HEK293 (cell line): ENCODE measurements at regions not wholly inside any gene's neighbourhood (a gene's known extent, or its start where the extent isn't known, plus 50 kb on each side); places are given as distances from the start of the nearest gene placed in this dataset.

Source experiments
- CTCF ChIA-PET: fragments of 350-600 bp; formaldehyde crosslinking; extraction: SDS; loops from one replicate; lab custom pipeline; 2021; ENCODE audit warnings: antibody characterized with exemption; lab: Yijun Ruan, JAX
- POLR2A ChIA-PET: fragments of 300-600 bp; formaldehyde crosslinking; extraction: SDS; loops from one replicate; lab custom pipeline; 2020; ENCODE audit warnings: antibody characterized with exemption, inconsistent platforms; lab: Yijun Ruan, JAX
- H3K27ac ChIP-seq: fragments of 200-500 bp; sonication (Bioruptor generic); 2 replicates; pipeline ENCODE4 v1.5.1; 2014; ENCODE audit warnings: low read depth, low read length, control low read depth, inconsistent platforms; ENCODE audit errors: extremely low read depth
- H3K36me3 ChIP-seq, 2 experiments: fragments of 200-500 bp in 1 of 2; sonication (Bioruptor generic) in 1 of 2; 1 replicate in 1 of 2; 2 replicates in 1 of 2; pipeline ENCODE4 v1.5.1; 2014 to 2017; ENCODE audit warnings: inconsistent platforms in 2 of 2, low read length in 2 of 2; ENCODE audit not compliant: control insufficient read depth in 2 of 2, insufficient read depth in 1 of 2
- H3K4me1 ChIP-seq: fragments of 200-500 bp; sonication (Bioruptor generic); 2 replicates; pipeline ENCODE4 v1.5.1; 2014; ENCODE audit warnings: mild to moderate bottlenecking, low read length, inconsistent platforms; ENCODE audit not compliant: control insufficient read depth, insufficient read depth
- H3K4me3 ChIP-seq: 2 replicates; pipeline ENCODE4 v1.5.1; 2011; ENCODE audit warnings: low read depth, mild to moderate bottlenecking, control low read depth, low read length, moderate library complexity
- H3K9me3 ChIP-seq: fragments of 200-500 bp; sonication (Bioruptor generic); 2 replicates; pipeline ENCODE4 v1.5.1; 2014; ENCODE audit warnings: low read depth, low read length, inconsistent platforms; ENCODE audit not compliant: control insufficient read depth, insufficient read depth
- ELK4 ChIP-seq: IDR thresholded peaks from 2 replicates; pipeline ENCODE4 v1.6.1; 2011; ENCODE audit warnings: mild to moderate bottlenecking, low read depth, low read length, borderline replicate concordance
- HOXC10 ChIP-seq: sonication (generic); formaldehyde crosslinking; IDR thresholded peaks from 2 replicates; pipeline ENCODE4 v1.8.1; 2023; ENCODE audit warnings: mild to moderate bottlenecking, missing genetic modification reagents
- KLF10 ChIP-seq: fragments of 450-650 bp; IDR thresholded peaks from 2 replicates; pipeline ENCODE4 v1.5.1; 2018; ENCODE audit warnings: missing biosample characterization, mild to moderate bottlenecking, missing genetic modification characterization
- KLF8 ChIP-seq: fragments of 450-650 bp; formaldehyde crosslinking; IDR thresholded peaks from 2 replicates; pipeline ENCODE4 v1.5.1; 2016; ENCODE audit warnings: missing biosample characterization, missing genetic modification characterization
- KLF9 ChIP-seq: fragments of 450-650 bp; formaldehyde crosslinking; IDR thresholded peaks from 2 replicates; pipeline ENCODE4 v1.5.1; 2016; ENCODE audit warnings: missing biosample characterization, missing genetic modification characterization, low read depth
- MZF1 ChIP-seq: fragments of 450-650 bp; formaldehyde crosslinking; IDR thresholded peaks from 2 replicates; pipeline ENCODE4 v1.5.1; 2017; ENCODE audit warnings: missing biosample characterization, missing genetic modification characterization, borderline replicate concordance
- OSR2 ChIP-seq: fragments of 450-650 bp; formaldehyde crosslinking; IDR thresholded peaks from 2 replicates; pipeline ENCODE4 v1.5.1; 2016; ENCODE audit warnings: missing biosample characterization, missing genetic modification characterization
- WT1 ChIP-seq: fragments of 450-650 bp; formaldehyde crosslinking; IDR thresholded peaks from 2 replicates; pipeline ENCODE4 v1.5.1; 2016; ENCODE audit warnings: missing biosample characterization, missing genetic modification characterization
- ZBTB20 ChIP-seq: fragments of 450-650 bp; formaldehyde crosslinking; IDR thresholded peaks from 2 replicates; pipeline ENCODE4 v1.5.1; 2016; ENCODE audit warnings: missing biosample characterization, missing genetic modification characterization
- ZFP41 ChIP-seq: fragments of 450-650 bp; formaldehyde crosslinking; IDR thresholded peaks from 2 replicates; pipeline ENCODE4 v1.5.1; 2016; ENCODE audit warnings: missing biosample characterization, missing genetic modification characterization, borderline replicate concordance
- ZNF10 ChIP-seq: fragments of 450-650 bp; formaldehyde crosslinking; IDR thresholded peaks from 2 replicates; pipeline ENCODE4 v1.5.1; 2017; ENCODE audit warnings: missing biosample characterization, missing genetic modification characterization
- ZNF18 ChIP-seq: fragments of 450-650 bp; formaldehyde crosslinking; IDR thresholded peaks from 2 replicates; pipeline ENCODE4 v1.5.1; 2016; ENCODE audit warnings: missing biosample characterization, missing genetic modification characterization
- ZNF26 ChIP-seq: fragments of 450-650 bp; formaldehyde crosslinking; IDR thresholded peaks from 2 replicates; pipeline ENCODE4 v1.5.1; 2016; ENCODE audit warnings: missing biosample characterization, missing genetic modification characterization
- ZNF274 ChIP-seq, 2 experiments: fragments of 200-500 bp in 1 of 2; fragments of 450-650 bp in 1 of 2; sonication (Bioruptor generic) in 1 of 2; formaldehyde crosslinking in 1 of 2; IDR thresholded peaks; 2 replicates each; pipeline versions ENCODE4 v1.5.1 to v1.6.1; 2014 to 2016; ENCODE audit warnings: borderline replicate concordance in 1 of 2, inconsistent platforms in 1 of 2, low read length in 1 of 2, missing biosample characterization in 1 of 2, missing genetic modification characterization in 1 of 2
- ZNF510 ChIP-seq: fragments of 450-650 bp; formaldehyde crosslinking; IDR thresholded peaks from 2 replicates; pipeline ENCODE4 v1.5.1; 2018; ENCODE audit warnings: mild to moderate bottlenecking, missing genetic modification characterization, missing biosample characterization; ENCODE audit not compliant: insufficient replicate concordance
- TF ChIP-seq, protein P1 (sequence below): fragments of 450-650 bp; formaldehyde crosslinking; IDR thresholded peaks from 2 replicates; pipeline ENCODE4; 2016; ENCODE audit warnings: missing biosample characterization, missing genetic modification characterization
- TF ChIP-seq, protein P2 (sequence below): fragments of 450-650 bp; formaldehyde crosslinking; IDR thresholded peaks from 2 replicates; pipeline ENCODE4 v1.5.1; 2016; ENCODE audit warnings: missing biosample characterization, missing genetic modification characterization, borderline replicate concordance

DNA sequence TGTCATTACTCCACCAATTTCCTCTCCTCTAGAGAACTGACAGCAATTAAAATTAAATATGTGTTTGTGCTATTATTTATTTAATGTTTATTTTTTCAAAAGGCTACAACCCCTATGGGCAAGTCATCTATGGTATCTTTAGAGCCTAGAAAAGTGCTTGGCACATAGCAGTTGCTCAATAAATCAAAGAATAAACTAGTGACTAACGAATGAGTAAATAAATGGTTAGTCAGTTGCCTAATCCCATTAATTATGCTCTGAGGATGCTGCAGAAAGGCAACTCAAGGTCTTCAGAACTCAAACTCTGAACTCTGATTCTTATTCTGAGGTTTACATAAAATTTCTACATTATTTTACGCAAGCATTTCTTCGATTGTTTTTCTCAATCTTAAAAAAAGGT, 193.0 kb upstream of the TSHZ2 start (continued):
- TF ChIP-seq, protein P1, sequence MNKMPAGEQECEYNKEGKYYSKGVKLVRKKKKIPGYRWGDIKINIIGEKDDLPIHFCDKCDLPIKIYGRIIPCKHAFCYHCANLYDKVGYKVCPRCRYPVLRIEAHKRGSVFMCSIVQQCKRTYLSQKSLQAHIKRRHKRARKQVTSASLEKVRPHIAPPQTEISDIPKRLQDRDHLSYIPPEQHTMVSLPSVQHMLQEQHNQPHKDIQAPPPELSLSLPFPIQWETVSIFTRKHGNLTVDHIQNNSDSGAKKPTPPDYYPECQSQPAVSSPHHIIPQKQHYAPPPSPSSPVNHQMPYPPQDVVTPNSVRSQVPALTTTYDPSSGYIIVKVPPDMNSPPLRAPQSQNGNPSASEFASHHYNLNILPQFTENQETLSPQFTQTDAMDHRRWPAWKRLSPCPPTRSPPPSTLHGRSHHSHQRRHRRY (tag by site-specific recombination): no peak
- TF ChIP-seq KLF8 (tag by site-specific recombination) (no peak), OSR2 (tag by site-specific recombination) (no peak), HOXC10 (CRISPR knock-in tag) (no peak), ZNF274 (IDR thresholded peaks at IDR 0.05; ENCODE audit: low read length) (no peak), ZNF274 (tag by site-specific recombination; IDR thresholded peaks at IDR 0.05; ENCODE audit: borderline replicate concordance) (no peak), ZNF10 (no peak), ZFP41 (tag by site-specific recombination) (no peak), ZNF18 (no peak)
- TF ChIP-seq, all 188 proteins: peak for 0

- no peak overlapping the region for H3K27ac ChIP-seq
- no peaks in the 10 kb centered on the region for H3K4me1 ChIP-seq
- no peaks in the 10 kb centered on the region for H3K36me3 ChIP-seq
- CTCF ChIA-PET: no interaction called here
- TF ChIP-seq ELK4: no peak
- TF ChIP-seq ZNF18: no peak
- no peak for TF ChIP-seq MZF1 (tag by site-specific recombination)
- no peak for TF ChIP-seq KLF9
- TF ChIP-seq WT1 (tag by site-specific recombination): no peak
- POLR2A ChIA-PET: no interaction called here
- no peaks in the 10 kb centered on the region for H3K9me3 ChIP-seq
- H3K4me3 ChIP-seq: no peak overlapping the region
Observed at GRCh38 chr20:52777171-52777570, 195.0 kb upstream of the TSHZ2 start.

DNA sequence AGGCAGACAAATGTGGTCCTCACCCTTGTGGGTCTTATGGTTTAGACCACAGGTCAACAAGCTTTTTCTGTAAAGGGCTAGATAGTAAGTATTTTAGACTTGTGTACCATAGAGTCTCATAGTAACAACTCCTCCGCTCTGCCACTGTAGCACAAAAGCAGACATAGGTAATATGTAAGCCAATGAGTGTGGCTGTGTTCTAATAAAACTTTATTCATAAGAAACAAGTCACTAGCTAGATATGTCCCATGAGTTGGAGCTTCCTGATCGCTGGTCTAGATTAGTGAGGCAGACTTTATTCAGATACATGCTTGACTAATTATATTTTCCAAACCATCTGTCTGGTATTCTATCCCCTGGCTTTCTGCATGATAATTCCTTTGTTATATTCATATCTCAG, 196.4 kb upstream of the TSHZ2 start:
- ChIA-PET POLR2A (no interaction called here), CTCF (interaction anchor here (0.7 to 1.4 kb wide), 2 partner anchors 28 to 1357 kb away, joined by 3 read pairs; no protein-coding TSS in a partner anchor)
- Histone ChIP-seq H3K4me1 (no peaks in the 10 kb centered on the region), H3K36me3 (no peaks in the 10 kb centered on the region), H3K27ac (no peak overlapping the region), H3K9me3 (no peaks in the 10 kb centered on the region), H3K4me3 (no peak overlapping the region)
- no peak for TF ChIP-seq ZNF510 (tag by site-specific recombination)
- TF ChIP-seq KLF10 (tag by site-specific recombination): no peak
- no peak for TF ChIP-seq ZBTB20 (tag by site-specific recombination)
- TF ChIP-seq, protein P2, sequence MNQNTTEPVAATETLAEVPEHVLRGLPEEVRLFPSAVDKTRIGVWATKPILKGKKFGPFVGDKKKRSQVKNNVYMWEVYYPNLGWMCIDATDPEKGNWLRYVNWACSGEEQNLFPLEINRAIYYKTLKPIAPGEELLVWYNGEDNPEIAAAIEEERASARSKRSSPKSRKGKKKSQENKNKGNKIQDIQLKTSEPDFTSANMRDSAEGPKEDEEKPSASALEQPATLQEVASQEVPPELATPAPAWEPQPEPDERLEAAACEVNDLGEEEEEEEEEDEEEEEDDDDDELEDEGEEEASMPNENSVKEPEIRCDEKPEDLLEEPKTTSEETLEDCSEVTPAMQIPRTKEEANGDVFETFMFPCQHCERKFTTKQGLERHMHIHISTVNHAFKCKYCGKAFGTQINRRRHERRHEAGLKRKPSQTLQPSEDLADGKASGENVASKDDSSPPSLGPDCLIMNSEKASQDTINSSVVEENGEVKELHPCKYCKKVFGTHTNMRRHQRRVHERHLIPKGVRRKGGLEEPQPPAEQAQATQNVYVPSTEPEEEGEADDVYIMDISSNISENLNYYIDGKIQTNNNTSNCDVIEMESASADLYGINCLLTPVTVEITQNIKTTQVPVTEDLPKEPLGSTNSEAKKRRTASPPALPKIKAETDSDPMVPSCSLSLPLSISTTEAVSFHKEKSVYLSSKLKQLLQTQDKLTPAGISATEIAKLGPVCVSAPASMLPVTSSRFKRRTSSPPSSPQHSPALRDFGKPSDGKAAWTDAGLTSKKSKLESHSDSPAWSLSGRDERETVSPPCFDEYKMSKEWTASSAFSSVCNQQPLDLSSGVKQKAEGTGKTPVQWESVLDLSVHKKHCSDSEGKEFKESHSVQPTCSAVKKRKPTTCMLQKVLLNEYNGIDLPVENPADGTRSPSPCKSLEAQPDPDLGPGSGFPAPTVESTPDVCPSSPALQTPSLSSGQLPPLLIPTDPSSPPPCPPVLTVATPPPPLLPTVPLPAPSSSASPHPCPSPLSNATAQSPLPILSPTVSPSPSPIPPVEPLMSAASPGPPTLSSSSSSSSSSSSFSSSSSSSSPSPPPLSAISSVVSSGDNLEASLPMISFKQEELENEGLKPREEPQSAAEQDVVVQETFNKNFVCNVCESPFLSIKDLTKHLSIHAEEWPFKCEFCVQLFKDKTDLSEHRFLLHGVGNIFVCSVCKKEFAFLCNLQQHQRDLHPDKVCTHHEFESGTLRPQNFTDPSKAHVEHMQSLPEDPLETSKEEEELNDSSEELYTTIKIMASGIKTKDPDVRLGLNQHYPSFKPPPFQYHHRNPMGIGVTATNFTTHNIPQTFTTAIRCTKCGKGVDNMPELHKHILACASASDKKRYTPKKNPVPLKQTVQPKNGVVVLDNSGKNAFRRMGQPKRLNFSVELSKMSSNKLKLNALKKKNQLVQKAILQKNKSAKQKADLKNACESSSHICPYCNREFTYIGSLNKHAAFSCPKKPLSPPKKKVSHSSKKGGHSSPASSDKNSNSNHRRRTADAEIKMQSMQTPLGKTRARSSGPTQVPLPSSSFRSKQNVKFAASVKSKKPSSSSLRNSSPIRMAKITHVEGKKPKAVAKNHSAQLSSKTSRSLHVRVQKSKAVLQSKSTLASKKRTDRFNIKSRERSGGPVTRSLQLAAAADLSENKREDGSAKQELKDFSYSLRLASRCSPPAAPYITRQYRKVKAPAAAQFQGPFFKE: no peak
- no peak for TF ChIP-seq ZNF26
- no peak for TF ChIP-seq KLF8 (tag by site-specific recombination)
